Lung (tissue), 11 donors: ENCODE measurements at regions not wholly inside any gene's neighbourhood (a gene's known extent, or its start where the extent isn't known, plus 50 kb on each side); places are given as distances from the start of the nearest gene placed in this dataset.

Experiments used
- ATAC-seq: fragments of 200-7000 bp; cut with Tn5 transposase; one replicate; pipeline ENCODE4 v1.9.1; 2020; ENCODE audit warnings: moderate number of reproducible peaks; ENCODE audit not compliant: insufficient read depth, low FRiP score
- DNase-seq, 3 donors: peaks; one replicate each; pipeline ENCODE4 v3.0.0-alpha.2; 2013 to 2017
- H3K27ac ChIP-seq, 2 donors: one replicate each; pipeline ENCODE4 v1.5.1; 2013; ENCODE audit warnings: mild to moderate bottlenecking in 2 of 2, moderate library complexity in 2 of 2, control low read depth in 1 of 2, inconsistent platforms in 1 of 2, low read depth in 1 of 2, low read length in 1 of 2
- H3K27me3 ChIP-seq, 3 donors: one replicate each; pipeline ENCODE4 v1.5.1; 2013; ENCODE audit warnings: low read length in 2 of 3; ENCODE audit not compliant: control insufficient read depth in 3 of 3, insufficient read depth in 3 of 3
- H3K36me3 ChIP-seq, 4 donors: one replicate each; pipeline ENCODE4 v1.5.1; 2013; ENCODE audit warnings: low read length in 4 of 4, mild to moderate bottlenecking in 1 of 4, moderate library complexity in 1 of 4; ENCODE audit not compliant: control insufficient read depth in 4 of 4, insufficient read depth in 4 of 4
- H3K4me1 ChIP-seq, 5 donors: one replicate each; pipeline ENCODE4 v1.5.1; 2013; ENCODE audit warnings: low read length in 5 of 5, mild to moderate bottlenecking in 2 of 5, moderate library complexity in 1 of 5; ENCODE audit not compliant: control insufficient read depth in 5 of 5, insufficient read depth in 5 of 5
- H3K4me3 ChIP-seq: one replicate; pipeline ENCODE4 v1.5.1; 2013; ENCODE audit warnings: mild to moderate bottlenecking, control low read depth, moderate library complexity
- H3K9ac ChIP-seq, 2 donors: one replicate each; pipeline ENCODE4 v1.5.1; 2013; ENCODE audit warnings: low read length in 2 of 2, control low read depth in 1 of 2; ENCODE audit not compliant: insufficient read depth in 1 of 2
- H3K9me3 ChIP-seq, 4 donors: one replicate each; pipeline ENCODE4 v1.5.1; 2013; ENCODE audit warnings: low read length in 3 of 4, mild to moderate bottlenecking in 1 of 4, moderate library complexity in 1 of 4; ENCODE audit not compliant: control insufficient read depth in 4 of 4, insufficient read depth in 3 of 4
- WGBS, 2 donors: extraction: QIAGEN DNeasy Blood & Tissue Kit; methylation state at CpG; one replicate each; pipeline ENCODE4 v1.1.7; 2013; 5-methylcytosine and 5-hydroxymethylcytosine counted together
- TF ChIP-seq, protein P1 (sequence below): IDR thresholded peaks from 2 replicates; pipeline ENCODE4 v1.5.1; 2012; ENCODE audit warnings: mild to moderate bottlenecking; ENCODE audit errors: control extremely low read depth, extremely low read depth
- donor health status: control.
- donor health status: control.
- donor health status: Bipolar disorder and iron deficiency.
- donor health status: healthy.
- donor health status: DM: yes; HTN: yes; CAD: no.

DNA sequence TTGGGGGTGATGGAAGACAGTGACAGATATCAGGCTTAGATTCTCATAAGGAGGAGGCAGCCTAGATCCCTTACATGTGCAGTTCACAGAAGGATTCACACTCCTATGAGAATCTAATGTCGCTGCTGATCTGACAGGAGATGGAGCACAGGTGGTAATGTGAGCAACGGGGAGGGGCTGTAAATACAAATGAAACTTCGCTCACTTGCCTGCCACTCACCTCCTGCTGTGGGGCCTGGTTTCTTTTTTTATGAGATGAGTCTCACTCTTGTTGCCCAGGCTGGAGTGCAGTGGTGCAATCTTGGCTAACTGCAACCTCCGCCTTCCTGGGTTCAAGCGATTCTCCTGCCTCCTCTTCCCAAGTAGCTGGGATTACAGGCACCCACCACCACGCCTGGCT is 258.6 kb downstream of the EN1 start:
- no peaks in the 10 kb centered on the region for H3K9me3 ChIP-seq
- H3K4me1 ChIP-seq = no peaks in the 10 kb centered on the region
- no peaks in the 10 kb centered on the region for H3K36me3 ChIP-seq
- WGBS, 2 donors = 64 to 66% methylated on average over 6 of the region's 6 CpGs
- H3K27me3 ChIP-seq = no peaks in the 10 kb centered on the region
- TF ChIP-seq, protein P1, sequence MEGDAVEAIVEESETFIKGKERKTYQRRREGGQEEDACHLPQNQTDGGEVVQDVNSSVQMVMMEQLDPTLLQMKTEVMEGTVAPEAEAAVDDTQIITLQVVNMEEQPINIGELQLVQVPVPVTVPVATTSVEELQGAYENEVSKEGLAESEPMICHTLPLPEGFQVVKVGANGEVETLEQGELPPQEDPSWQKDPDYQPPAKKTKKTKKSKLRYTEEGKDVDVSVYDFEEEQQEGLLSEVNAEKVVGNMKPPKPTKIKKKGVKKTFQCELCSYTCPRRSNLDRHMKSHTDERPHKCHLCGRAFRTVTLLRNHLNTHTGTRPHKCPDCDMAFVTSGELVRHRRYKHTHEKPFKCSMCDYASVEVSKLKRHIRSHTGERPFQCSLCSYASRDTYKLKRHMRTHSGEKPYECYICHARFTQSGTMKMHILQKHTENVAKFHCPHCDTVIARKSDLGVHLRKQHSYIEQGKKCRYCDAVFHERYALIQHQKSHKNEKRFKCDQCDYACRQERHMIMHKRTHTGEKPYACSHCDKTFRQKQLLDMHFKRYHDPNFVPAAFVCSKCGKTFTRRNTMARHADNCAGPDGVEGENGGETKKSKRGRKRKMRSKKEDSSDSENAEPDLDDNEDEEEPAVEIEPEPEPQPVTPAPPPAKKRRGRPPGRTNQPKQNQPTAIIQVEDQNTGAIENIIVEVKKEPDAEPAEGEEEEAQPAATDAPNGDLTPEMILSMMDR = no peak
- DNase-seq (no peak), ATAC-seq (no peak)
- no peak overlapping the region for H3K4me3 ChIP-seq
- no peak overlapping the region for H3K9ac ChIP-seq
- H3K27ac ChIP-seq = no peak overlapping the region

DNA sequence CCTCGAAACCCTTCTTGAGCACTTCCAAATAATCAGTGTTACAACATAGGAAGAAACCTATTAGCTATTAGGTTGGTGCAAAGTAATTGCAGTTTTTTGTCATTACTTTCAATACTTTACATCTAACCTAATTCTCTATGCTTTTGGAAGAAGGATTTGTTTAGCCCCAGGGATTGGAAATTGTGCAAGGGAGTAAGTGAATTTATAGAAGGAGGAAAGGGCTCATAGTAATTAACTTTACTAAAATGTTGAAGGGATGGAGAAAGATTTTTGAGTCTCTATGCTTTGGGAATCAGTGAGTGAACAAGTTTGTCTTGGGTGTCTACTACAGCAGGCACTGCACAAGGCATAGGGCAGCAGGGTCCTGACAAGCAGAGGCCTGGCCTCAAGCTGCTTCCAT is 261.1 kb downstream of the EN1 start:
- no peak overlapping the region for H3K27ac ChIP-seq
- WGBS, 2 donors = 88 to 91% methylated on average over 1 of the region's 1 CpG
- DNase-seq = no peak
- H3K9ac ChIP-seq = no peak overlapping the region
- H3K4me3 ChIP-seq = no peak overlapping the region
- no peak for ATAC-seq
- no peaks in the 10 kb centered on the region for H3K9me3 ChIP-seq
- no peaks in the 10 kb centered on the region for H3K4me1 ChIP-seq
- TF ChIP-seq, protein P1 = no peak
- peaks cover 0 to 2% (median 0%) of the 10 kb centered on the region in 3 donors for H3K27me3 ChIP-seq
- no peaks in the 10 kb centered on the region for H3K36me3 ChIP-seq

DNA sequence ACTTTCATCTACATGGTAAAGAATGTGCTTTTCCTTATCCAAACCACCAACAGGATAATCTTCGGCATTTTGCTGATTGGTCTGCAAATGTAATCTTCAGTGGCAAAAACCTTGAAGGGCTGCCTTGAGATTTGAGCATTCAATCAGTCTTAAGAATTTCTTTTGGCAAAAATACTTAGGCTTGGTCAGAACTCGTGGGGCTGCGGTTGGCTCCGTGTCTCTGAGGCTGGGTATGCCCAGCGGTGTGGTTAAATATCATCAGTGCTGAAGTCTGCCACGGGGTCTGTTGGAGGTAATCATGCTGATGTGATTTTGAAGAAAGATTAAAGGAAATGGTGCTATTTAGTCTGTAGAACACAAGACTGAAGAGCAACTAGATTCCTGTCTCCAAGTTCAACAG is 262.6 kb downstream of the EN1 start:
- no peak for ATAC-seq

More for the DNA sequence above, 262.6 kb downstream of the EN1 start:
- H3K4me3 ChIP-seq = no peak overlapping the region
- WGBS, 2 donors = 73 to 81% methylated on average over 6 of the region's 6 CpGs
- TF ChIP-seq, protein P1 = no peak
- H3K27me3 ChIP-seq = peaks cover 0 to 4% (median 2%) of the 10 kb centered on the region in 3 donors
- no peak for DNase-seq
- H3K9ac ChIP-seq = no peak overlapping the region
- no peak overlapping the region for H3K27ac ChIP-seq
- H3K4me1 ChIP-seq = no peaks in the 10 kb centered on the region
- no peaks in the 10 kb centered on the region for H3K36me3 ChIP-seq
- H3K9me3 ChIP-seq = no peaks in the 10 kb centered on the region
